ENCODE measurements at regions not wholly inside any gene's neighbourhood (a gene's known extent, or its start where the extent isn't known, plus 50 kb on each side); places are given as distances from the start of the nearest gene placed in this dataset.
A peak's percentile ranks its signal among the peaks of the same experiment; 100 is the strongest.
"Not testable (repeated sequence)": the region's sequence is repeated elsewhere in the genome, so short reads cannot be mapped to it uniquely, and the experiment has no call there.

DNA sequence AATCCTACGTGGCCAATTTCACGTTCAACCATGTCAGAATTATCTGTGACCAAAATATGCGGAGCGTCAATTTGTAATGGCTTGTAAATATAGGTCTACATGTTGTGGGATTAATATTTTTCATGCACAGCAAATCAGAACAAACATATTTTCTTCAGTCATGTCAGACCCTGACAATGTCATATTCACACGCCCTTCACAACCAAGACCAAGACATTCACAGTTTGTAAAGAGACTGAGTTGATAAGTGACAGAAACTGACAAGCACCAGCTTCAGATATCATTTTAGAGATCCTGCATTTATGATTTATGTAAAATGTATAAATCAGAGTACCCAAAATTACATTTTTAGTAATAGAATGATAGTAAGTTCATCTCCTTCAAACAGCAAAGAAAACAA, 57.3 kb upstream of the NOVA1 start:
- no peak for DNase-seq

DNA sequence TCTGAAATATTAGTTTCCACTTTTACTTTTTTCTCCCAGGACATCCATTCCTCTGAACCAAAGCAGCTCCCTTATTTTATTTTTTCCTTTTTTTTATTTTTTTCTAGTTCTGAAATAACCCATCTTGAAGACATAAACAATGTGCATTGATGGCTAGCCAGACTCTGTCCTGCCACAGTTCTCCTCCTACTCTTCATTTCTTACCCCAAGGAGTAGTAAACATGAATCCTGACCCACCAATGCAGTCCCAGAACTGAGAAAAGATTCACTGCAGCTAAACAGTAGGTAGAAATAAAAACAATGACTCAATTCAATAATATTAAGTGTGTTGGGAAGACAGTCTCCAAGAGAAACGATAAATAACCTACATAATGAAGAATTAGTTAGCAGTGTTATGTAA, 65.7 kb upstream of the NOVA1 start:
- no peak for DNase-seq

DNA sequence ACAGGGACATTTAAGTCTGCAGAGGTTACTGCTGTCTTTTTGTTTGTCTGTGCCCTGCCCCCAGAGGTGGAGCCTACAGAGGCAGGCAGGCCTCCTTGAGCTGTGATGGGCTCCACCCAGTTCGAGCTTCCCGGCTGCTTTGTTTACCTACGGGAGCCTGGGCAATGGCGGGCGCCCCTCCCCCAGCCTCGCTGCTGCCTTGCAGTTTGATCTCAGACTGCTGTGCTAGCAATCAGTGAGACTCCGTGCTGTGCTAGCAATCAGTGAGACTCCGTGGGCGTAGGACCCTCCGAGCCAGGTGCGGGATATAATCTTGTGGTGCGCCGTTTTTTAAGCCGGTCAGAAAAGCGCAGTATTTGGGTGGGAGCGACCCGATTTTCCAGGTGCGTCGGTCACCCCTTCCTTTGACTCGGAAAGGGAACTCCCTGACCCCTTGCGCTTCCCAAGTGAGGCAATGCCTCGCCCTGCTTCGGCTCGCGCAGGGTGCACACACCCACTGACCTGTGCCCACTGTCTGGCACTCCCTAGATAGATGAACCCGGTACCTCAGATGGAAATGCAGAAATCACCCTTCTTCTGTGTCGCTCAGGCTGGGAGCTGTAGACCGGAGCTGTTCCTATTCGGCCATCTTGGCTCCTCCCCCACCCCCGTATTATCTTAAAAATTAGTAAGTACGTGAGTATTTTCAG, 81.0 kb upstream of the NOVA1 start:
- DNase-seq = not testable (repeated sequence)

DNA sequence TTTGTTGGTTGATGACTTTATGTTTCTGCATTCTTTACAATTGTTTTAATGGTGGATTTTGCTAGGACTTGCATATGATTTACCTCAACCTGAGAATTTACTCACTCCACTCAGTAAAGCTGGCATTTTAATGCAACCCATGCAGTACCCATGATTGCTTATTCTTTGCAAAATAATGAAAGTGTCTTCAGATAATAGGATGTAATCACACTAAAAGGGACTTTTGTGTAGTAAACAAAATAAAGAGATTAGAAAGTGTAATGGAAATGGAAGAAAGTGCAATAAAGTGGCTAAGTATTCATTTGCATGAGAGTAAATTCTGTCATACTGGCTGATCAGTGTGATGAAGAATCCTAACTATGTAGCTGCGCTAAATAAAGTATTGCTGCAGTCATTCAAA, 87.6 kb upstream of the NOVA1 start:
- no peak for DNase-seq

DNA sequence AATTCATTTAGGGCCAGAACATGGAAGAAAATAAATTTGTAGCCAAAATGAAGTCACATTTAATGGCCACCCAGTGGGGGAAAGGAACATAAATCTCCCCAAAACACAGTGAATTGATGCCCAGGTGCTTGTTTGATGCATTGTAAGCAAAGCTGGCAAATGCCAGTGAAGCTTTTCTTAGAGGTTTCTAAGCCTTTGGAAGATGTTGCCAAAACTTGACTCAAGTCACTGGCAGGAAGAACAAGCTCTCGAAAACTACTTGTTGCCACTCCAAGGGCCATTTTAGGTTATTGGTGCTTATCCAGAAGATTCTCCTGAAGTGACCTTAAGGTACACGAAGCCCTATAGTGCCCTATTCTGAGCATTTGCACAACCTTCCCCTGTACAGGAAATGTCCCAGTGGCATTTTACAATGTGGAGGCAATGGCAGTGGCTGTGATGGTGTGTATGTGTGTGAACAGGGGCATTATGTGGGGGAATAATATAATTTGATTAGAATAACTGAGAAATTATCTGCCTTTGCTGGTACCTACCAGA, 89.5 kb upstream of the NOVA1 start:
- peak; percentile 95 for DNase-seq

DNA sequence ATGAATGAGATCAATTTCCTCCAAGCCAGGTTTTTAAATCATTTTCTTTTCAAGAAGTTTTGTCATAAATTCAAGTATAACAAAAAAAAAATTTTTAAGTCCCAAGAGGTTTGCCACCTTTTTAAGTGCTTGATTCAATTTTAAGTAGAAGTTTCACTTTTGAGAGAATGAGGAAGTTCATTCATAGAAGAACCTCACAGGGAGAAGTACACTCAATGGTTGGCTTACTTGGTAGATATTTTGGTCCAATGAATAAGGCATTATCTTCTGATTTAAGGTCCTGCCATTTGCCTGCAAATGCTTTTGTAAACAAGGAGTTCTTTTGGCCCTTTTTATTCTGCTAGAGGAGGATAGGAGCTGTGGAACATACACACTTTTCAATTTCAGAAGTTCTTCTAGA, 96.7 kb upstream of the NOVA1 start:
- DNase-seq = no peak

DNA sequence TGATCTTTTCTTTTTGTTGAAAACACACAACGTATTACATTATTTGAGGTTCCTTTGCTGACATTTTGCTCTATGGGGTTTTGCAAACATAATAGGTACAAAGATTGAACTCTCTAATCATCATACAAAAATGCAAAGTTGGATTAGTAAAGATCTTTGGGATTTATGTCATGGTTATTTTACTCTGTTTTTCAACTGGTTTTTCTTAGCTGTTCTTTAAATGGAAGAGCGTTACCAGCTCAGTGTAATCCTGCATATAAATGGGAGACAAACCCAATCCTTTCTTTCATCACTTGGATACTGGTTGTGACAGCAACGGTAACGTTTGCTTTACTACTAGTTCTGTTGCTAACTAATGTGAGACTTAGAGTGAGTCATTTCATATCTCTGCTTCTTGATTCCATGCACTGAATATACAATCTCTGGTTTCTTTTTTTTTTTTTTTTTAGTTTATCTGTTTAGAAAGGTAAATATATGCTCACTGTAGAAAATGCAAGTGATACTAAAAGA, 104.9 kb upstream of the NOVA1 start:
- no peak for DNase-seq

DNA sequence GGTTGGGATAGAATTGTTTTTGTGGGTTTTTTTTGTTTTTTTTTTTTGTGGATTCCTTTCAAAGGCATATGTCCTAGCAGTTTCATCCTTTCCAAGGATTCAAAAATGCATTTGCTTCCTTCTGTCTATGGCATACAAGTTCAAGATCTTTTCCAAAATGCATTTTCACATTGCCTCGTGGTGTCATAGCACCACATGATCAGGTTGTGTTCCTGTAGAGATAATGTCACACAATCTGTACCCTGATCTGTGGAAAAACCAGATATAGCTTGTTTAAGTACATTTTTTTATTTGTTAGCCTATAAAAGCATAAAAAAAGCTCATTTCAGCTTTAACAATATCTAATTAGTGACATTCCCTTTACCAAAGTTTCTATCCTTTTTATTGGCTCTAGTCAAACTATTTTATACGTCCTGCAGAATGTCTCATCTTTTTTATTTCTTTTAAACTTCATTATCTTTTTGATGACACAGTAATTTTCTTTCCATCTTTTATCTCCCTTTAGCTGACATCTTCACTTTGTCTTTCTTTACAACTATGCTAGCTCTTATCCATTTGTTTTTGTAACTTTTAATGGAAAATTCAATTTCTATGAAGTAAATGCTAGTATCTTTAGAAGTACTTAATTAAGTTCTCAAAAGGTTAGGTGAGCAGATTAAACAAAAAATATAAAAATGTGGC, 106.0 kb upstream of the NOVA1 start:
- no peak for DNase-seq

DNA sequence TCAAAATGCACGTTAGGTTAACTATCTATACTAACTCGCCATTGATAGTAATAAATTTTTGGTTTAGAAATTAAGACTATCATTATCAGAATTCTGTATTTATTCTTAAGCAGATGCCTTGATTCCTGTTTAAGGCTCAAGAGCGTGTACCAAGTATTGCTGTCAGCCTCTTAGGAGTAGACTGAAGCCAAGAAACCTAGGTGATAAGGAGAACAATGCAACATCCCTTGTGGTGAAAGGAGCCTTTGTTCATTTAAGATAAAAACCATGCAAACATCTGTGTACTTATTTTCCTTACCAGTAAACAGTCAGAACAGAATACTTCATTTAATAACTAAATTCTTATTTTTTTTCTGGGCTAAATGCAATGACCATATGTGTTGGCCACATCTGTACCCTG, 109.4 kb upstream of the NOVA1 start:
- DNase-seq = no peak

DNA sequence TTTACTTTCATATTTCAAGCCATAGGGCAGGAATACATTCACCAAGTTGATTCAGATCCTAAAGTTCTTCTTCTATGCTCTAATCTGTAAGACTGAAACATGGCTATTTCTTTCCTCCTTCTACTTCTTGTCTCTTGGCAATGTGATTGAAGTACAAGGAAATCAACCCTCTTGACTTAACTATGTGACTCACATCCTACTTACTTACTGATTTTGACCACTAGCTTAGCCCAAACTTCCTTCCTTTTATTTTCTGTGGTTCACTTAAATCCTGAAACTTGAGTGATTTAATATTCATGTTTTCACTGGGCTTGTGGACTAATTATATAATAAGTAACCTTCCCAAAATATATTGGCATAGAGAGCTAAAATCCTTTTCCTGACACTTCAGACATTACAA, 111.2 kb upstream of the NOVA1 start:
- DNase-seq = no peak

DNA sequence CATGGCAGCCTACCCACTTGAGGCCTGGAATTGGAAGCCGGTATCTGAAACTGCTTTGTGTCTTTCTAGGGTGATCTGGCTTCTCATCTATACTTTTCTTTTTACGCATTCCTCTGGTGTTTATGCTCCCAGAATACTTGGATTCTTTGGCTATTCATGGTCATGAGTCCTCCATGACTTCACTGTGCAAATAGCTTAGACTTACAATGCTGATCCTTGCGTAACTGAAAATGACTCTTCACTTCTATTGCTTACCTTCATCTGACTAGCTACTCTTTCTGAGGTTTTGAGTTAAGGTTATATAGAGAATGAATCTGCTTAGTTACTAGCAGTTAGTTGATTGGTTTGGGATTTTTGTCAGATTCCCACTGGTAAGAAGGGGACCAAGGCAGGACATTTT, 121.7 kb upstream of the NOVA1 start:
- DNase-seq = no peak

DNA sequence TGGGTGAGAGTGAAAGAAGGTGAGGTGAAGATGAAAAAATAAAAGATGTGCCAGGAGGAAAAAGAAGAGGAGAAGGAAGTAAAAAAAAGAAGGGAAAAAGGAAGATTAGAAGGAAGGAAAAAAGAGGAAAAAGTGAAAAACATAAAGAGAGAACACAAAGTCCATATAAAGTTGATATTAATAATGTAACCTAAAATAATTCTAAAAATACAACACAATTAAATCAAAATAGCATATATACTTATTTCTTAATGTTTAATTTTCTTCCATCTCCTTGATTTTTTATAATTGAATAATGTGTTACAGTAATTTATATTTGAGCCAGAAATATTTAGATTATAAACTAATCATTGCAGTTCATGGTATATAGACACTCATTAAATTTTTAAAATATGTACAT, 124.4 kb upstream of the NOVA1 start:
- DNase-seq = no peak

DNA sequence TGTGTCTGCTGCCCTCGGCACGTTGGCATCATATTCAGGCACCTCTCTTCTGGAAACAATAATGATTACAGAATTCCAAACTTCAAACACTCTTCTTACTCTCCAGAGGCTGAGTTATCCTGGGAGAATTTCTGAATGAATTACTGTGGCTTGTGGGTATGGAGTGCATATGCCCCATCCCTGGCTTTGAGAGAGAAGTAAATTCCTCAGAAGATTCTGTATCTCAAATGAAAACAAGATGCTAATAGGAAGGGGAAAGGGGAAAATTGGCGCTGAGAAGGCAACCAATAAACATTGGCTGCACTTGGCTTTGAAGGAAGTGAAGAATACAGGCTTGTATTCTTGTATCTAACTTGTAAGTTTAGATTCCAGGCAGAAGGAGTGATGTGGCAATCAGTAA, 132.0 kb upstream of the NOVA1 start:
- no peak for DNase-seq

DNA sequence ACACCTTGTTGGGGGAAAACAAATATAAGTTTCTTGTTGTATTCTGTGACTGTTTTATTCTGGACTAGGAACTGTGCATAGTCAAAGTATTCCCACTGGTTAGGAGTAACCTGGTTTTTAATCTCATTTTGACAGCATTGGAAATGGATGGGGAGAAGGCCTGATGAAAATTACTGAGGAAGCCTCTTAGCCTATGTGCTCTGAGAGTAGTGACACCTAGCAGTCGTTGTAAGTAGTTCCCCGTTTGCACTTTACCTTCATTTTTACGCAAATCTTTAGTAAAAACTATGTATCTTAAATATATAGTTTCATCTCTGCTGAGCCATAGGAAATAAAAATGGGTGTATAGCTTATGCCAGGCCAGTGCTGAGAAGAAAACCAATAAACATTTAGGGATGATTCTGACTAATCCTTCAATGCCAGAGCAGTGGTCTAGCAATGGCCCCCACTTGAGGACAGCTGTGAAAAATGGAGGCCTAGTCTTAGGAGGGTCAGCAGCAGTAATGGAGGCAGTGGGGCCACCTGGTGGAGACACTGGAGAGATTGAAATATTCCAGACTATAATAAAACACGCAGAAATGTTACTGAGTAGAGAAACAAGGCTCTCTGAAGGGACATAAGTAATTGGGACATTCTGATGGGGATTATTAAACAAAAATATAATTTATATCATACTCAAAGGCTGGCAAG, 133.2 kb upstream of the NOVA1 start:
- DNase-seq = no peak

DNA sequence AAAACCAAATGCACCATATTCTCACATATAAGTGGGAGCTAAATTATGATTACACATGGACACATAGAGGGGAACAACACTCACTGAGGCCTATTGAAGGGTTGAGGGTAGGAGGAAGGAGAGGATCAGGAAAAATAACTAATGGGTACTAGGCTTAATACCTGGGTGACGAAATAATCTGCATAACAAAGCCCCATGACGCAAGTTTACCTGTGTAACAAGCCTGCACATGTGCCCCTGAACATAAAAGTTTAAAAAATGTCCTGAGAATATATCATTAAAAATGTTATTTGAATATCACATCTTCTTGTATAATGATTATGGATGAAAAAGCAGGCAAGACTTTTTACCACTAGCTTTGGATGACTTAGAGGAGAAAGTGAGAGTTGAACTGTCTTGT, 138.0 kb upstream of the NOVA1 start:
- no peak for DNase-seq

DNA sequence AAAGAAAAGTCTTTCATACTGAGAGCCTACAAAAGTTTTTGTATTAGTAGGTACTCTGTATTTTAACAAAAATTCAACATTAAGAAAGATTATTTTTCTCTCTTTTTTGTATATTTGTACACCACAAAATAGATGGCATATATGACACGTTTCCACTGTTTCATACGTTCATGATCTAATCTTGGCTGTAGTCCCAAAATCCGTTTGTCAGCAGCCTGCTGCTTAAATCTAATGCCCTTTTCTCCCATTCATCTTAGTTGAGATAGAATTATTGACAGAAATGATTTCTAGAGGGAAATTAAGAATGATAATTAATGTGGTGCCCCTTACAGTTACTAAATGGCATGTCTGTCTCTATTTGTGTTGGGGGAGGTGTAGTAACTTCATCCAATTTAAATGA, 140.7 kb upstream of the NOVA1 start:
- DNase-seq = no peak

DNA sequence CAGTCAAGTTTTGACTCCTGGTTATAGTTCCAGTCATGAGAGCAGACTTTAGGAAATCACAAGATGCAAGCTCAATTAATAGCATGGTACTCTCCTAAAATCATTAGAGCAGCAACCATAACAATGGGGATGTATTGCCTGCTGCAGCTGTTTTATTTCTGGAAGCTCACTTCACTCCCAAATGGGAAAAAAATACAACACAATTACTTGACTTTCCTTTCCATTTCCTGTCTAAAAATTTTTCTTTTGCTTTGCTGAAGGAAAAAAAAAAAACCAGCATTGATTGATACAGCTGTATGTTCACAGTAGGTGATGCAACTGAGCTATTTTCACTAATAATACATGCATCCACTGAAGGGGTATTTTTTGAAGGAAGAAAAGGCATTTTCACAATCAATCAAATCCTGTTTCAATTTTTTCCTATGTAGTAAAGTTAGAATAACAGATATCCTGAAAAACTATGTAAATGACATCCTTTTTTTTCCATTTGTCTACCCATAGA, 143.9 kb upstream of the NOVA1 start:
- peak; percentile 39 for DNase-seq

DNA sequence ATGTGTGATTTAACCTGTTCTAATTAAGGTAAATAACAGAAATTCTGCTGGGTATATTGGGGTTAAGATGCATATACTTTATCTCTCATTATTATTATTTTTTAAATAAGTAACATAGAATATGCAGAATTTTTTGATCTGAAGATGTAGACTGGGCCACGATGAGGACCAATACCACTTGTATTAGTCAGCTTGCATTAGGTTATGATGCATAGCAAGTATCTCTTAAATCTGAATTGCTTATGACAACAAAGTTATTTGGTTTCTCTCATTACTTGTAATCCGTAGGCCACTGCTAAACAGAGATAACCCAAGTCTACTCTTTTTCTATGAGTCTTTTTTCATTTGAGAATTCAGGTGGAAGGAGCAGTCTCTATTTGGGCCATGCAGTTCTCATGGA, 145.5 kb upstream of the NOVA1 start:
- DNase-seq = no peak

DNA sequence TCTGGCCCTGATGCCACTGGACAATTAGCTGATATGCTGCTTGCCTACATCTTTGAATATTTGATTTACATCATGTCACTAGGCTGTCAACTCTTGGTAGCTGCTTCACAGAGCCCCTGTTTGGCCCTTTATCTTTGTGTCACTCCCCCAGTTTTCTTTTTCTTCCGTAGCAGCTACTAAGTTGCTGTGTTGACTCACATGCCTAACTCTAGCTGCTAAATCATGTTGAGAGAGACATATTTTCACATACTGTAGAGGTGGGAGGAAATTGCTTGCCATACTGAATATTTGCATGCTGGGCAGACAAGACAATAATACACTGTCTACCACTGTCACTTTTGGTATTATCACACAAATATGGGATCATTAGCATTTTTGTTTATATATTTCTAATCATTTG, 147.1 kb upstream of the NOVA1 start:
- DNase-seq = no peak

DNA sequence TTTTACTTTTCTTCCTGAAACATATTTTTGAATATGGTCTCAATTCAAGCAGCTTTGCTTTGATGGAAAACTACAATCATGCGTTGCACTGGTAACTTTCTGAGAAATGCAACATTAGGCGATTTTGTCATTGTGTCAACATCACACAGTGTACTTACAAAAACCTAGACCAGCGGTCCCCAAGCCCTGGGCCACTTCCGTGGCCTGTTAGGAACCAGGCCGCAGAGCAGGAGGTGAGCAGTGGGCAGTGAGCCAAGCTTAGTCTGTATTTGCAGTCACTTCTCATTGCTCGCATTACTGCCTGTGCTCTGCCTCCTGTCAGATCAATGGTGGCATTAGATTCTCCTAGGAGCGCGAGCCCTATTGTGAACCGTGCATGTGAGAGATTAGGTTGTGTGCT, 163.7 kb upstream of the NOVA1 start:
- no peak for DNase-seq

DNA sequence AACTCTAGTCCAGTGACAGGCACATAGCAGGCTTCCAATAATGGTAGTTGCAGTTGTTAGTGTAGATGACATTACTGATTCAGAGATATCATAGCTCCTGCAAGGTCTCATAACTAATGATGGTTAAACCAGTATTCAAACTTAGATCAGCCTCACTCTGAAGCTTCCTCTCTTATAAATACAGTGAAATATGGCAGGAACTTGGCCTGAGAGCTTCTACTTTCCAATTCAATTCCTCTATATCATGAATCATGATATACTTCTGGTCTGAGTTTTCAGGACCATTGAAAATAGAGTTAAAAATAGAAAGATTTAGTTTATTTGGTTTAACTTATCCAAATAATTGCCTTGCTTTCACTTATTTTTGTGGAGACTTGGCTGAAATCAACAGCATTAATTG, 167.5 kb upstream of the NOVA1 start:
- DNase-seq = no peak

DNA sequence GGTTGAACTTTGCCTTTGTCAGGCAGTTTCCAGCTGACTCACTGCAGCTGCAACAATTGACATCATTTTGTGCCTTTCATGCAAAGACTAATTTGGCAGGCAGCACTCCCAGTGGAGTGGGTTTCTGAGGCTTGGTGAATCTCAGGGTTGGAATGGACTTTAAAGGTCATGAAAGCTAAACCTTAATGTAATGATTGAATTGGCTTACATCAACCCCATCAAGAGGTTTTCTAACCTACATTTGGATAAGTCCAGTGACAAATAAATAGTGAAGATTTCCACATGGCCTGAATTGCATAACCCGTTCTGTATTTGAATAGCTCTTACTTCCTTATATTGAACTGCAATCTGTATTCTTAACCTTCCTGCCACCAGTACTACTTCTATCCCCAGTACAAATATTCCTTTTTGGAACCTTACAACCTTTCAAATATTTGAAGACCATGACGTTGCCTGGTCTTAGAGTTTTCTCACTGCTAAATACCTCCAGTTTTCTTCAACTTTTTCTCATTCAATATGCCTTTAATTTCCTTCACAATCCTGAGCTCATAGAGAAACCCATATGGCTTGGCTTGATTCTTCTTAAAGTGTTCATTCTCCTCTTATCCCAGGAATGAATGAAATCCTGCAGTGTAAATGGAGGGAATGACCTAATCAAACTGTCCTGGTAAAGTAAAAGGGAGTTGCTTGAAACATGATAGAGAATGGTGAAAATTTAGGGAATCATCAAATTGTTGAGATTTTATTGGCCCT, 168.1 kb upstream of the NOVA1 start:
- DNase-seq = no peak

DNA sequence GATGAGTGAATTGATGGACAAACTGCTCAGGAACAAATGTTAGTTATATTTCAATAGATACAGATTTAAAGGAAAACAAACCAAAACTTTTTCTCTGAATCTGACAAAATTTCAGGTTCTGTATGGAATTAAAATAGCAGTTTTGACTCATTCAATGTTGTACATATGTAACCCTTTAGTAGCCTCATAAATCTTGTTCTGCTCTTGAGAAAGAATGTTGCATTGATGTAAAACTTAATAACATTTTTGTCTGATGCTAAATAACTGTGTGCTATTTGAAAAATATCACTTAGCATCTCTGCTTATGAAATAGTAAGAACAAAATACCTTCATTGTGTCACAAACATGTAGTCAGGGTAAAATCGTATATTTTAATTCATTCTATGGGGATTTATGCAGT, 168.9 kb upstream of the NOVA1 start:
- no peak for DNase-seq

Data from DMS79 treated with DMSO at 0.1 percent for 48 hours (cell line).